Natural killer cell (primary cell): ENCODE measurements at regions not wholly inside any gene's neighbourhood (a gene's known extent, or its start where the extent isn't known, plus 50 kb on each side); places are given as distances from the start of the nearest gene placed in this dataset.
A peak's percentile ranks its signal among the peaks of the same experiment; 100 is the strongest.
"Not testable (repeated sequence)": the region's sequence is repeated elsewhere in the genome, so short reads cannot be mapped to it uniquely, and the experiment has no call there.

ENCODE experiments used
- ATAC-seq, 3 donors: fragments of 150-1000 bp in 2 of 3; fragments of 200-7000 bp in 1 of 3; cut with Tn5 transposase; 1 replicate in 1 of 3; 2 replicates in 2 of 3; pipeline ENCODE4 v1.10.0; 2021; ENCODE audit warnings: mild to moderate bottlenecking in 2 of 3, moderate library complexity in 2 of 3
- DNase-seq, 2 donors: peaks; one replicate each; pipeline versions ENCODE4 v3.0.0 to v3.0.0-alpha.2; 2013 to 2021; ENCODE audit warnings: mixed read lengths in 1 of 2
- H3K27ac ChIP-seq: one replicate; pipeline ENCODE4 v1.5.1; 2013; ENCODE audit warnings: mild to moderate bottlenecking, low read length
- H3K27me3 ChIP-seq: one replicate; pipeline ENCODE4 v1.6.1; 2013; ENCODE audit warnings: low read length; ENCODE audit not compliant: control insufficient read depth, insufficient read depth
- H3K36me3 ChIP-seq: one replicate; pipeline ENCODE4 v1.6.1; 2013; ENCODE audit warnings: low read length; ENCODE audit not compliant: control insufficient read depth, insufficient read depth
- H3K4me1 ChIP-seq: one replicate; pipeline ENCODE4 v1.6.1; 2013; ENCODE audit warnings: low read length; ENCODE audit not compliant: control insufficient read depth, insufficient read depth
- H3K4me3 ChIP-seq: one replicate; pipeline ENCODE4 v1.5.1; 2013; ENCODE audit warnings: low read length
- H3K9me3 ChIP-seq: one replicate; pipeline ENCODE4 v1.6.1; 2013; ENCODE audit warnings: low read length; ENCODE audit not compliant: control insufficient read depth, insufficient read depth
- H3K27ac Mint-ChIP-seq, 2 donors: one replicate each; pipeline ENCODE4 v1.8.0; 2022; ENCODE audit warnings: mild to moderate bottlenecking in 2 of 2, mixed read lengths in 2 of 2, moderate library complexity in 1 of 2
- H3K27me3 Mint-ChIP-seq, 2 donors: one replicate each; pipeline ENCODE4 v1.8.0; 2022; ENCODE audit warnings: low read depth in 2 of 2, mixed read lengths in 2 of 2
- H3K36me3 Mint-ChIP-seq: one replicate; pipeline ENCODE4 v1.8.0; 2022; ENCODE audit warnings: mixed read lengths
- H3K4me1 Mint-ChIP-seq, 2 donors: one replicate each; pipeline ENCODE4 v1.8.0; 2022; ENCODE audit warnings: mixed read lengths in 2 of 2
- H3K4me3 Mint-ChIP-seq: one replicate; pipeline ENCODE4 v1.8.0; 2022; ENCODE audit warnings: mild to moderate bottlenecking, moderate library complexity, mixed read lengths
- H3K9me3 Mint-ChIP-seq, 2 donors: one replicate each; pipeline ENCODE4 v1.8.0; 2022; ENCODE audit warnings: mixed read lengths in 2 of 2
- CTCF ChIP-seq: fragments of 200-600 bp; IDR thresholded peaks from one replicate; pipeline ENCODE4 v1.8.0; 2022; ENCODE audit warnings: antibody characterized with exemption
- WGBS: methylation state at CpG from one replicate; pipeline ENCODE4 v1.1.7; 2013; ENCODE audit warnings: missing lambda C conversion rate; ENCODE audit not compliant: insufficient coverage; 5-methylcytosine and 5-hydroxymethylcytosine counted together
- intact Hi-C: fragments of 100-400 bp; cut with micrococcal nuclease; formaldehyde crosslinking; loops from one replicate; pipeline ENCODE4 v1.14.2; 2022

GRCh38 chr12:131203666-131204415, 250.1 kb downstream of the ADGRD1 start:
- WGBS: 91% methylated on average over 24 of the region's 25 CpGs
- Histone ChIP-seq H3K27ac (no peak overlapping the region), H3K4me1 (no peaks in the 10 kb centered on the region), H3K9me3 (no peaks in the 10 kb centered on the region), H3K27me3 (no peaks in the 10 kb centered on the region), H3K36me3 (no peaks in the 10 kb centered on the region), H3K4me3 (no peak overlapping the region)
- DNase-seq: no peak
- H3K4me3 Mint-ChIP-seq: no peak overlapping the region
- intact Hi-C loops: no loop called here
- H3K4me1 Mint-ChIP-seq: no peaks in the 10 kb centered on the region
- no peak for ATAC-seq
- no peaks in the 10 kb centered on the region for H3K36me3 Mint-ChIP-seq
- H3K9me3 Mint-ChIP-seq: no peaks in the 10 kb centered on the region
- H3K27ac Mint-ChIP-seq: no peak overlapping the region
- no peaks in the 10 kb centered on the region for H3K27me3 Mint-ChIP-seq
- TF ChIP-seq CTCF: no peak

GRCh38 chr12:131204416-131205274, 250.9 kb downstream of the ADGRD1 start:
- no peak overlapping the region for H3K27ac Mint-ChIP-seq
- DNase-seq: peak in 1 of 2 donors; percentile 12
- ATAC-seq: no peak
- TF ChIP-seq CTCF: no peak
- no peaks in the 10 kb centered on the region for H3K9me3 ChIP-seq
- no peaks in the 10 kb centered on the region for H3K27me3 ChIP-seq
- no peaks in the 10 kb centered on the region for H3K36me3 ChIP-seq
- no peak overlapping the region for H3K4me3 Mint-ChIP-seq
- no peaks in the 10 kb centered on the region for H3K9me3 Mint-ChIP-seq
- no peaks in the 10 kb centered on the region for H3K4me1 Mint-ChIP-seq
- H3K36me3 Mint-ChIP-seq: no peaks in the 10 kb centered on the region
- intact Hi-C loops: no loop called here
- no peaks in the 10 kb centered on the region for H3K27me3 Mint-ChIP-seq
- no peaks in the 10 kb centered on the region for H3K4me1 ChIP-seq
- no peak overlapping the region for H3K4me3 ChIP-seq
- WGBS: 87% methylated on average over 17 of the region's 17 CpGs
- H3K27ac ChIP-seq: no peak overlapping the region

- H3K27me3 ChIP-seq, ATAC-seq, intact Hi-C loops, H3K36me3 Mint-ChIP-seq, H3K36me3 ChIP-seq, H3K4me1 ChIP-seq, H3K4me3 ChIP-seq, H3K9me3 Mint-ChIP-seq, H3K4me3 Mint-ChIP-seq, H3K9me3 ChIP-seq, H3K27ac ChIP-seq, H3K4me1 Mint-ChIP-seq, H3K27me3 Mint-ChIP-seq, H3K27ac Mint-ChIP-seq: not testable (repeated sequence)
- 87% methylated on average over 17 of the region's 23 CpGs for WGBS
- peak in 1 of 2 donors; percentile 1 for DNase-seq
Observed at GRCh38 chr12:131205275-131205933, 251.7 kb downstream of the ADGRD1 start.

GRCh38 chr12:131206630-131207299, 253.1 kb downstream of the ADGRD1 start:
- H3K4me1 Mint-ChIP-seq, H3K27me3 ChIP-seq, H3K4me1 ChIP-seq, H3K4me3 Mint-ChIP-seq, H3K9me3 ChIP-seq, intact Hi-C loops, H3K9me3 Mint-ChIP-seq, H3K27ac Mint-ChIP-seq, H3K4me3 ChIP-seq, H3K27me3 Mint-ChIP-seq, H3K36me3 Mint-ChIP-seq, H3K36me3 ChIP-seq, H3K27ac ChIP-seq, ATAC-seq, DNase-seq: not testable (repeated sequence)
- WGBS: 80% methylated on average over 7 of the region's 19 CpGs

- H3K9me3 Mint-ChIP-seq, H3K27me3 Mint-ChIP-seq, H3K36me3 ChIP-seq, H3K4me1 Mint-ChIP-seq, H3K27me3 ChIP-seq, H3K4me1 ChIP-seq, H3K4me3 Mint-ChIP-seq, H3K36me3 Mint-ChIP-seq, H3K4me3 ChIP-seq, H3K27ac Mint-ChIP-seq, intact Hi-C loops, ATAC-seq, DNase-seq, H3K9me3 ChIP-seq, H3K27ac ChIP-seq: not testable (repeated sequence)
- WGBS: 93% methylated on average over 12 of the region's 12 CpGs
Observed at GRCh38 chr12:131207300-131207660, 253.6 kb downstream of the ADGRD1 start.

GRCh38 chr12:131207841-131208240, 254.1 kb downstream of the ADGRD1 start:
- H3K36me3 ChIP-seq, H3K27me3 Mint-ChIP-seq, intact Hi-C loops, H3K9me3 ChIP-seq, H3K4me1 ChIP-seq, H3K36me3 Mint-ChIP-seq, H3K9me3 Mint-ChIP-seq, H3K27ac ChIP-seq, H3K4me1 Mint-ChIP-seq, ATAC-seq, H3K4me3 ChIP-seq, H3K27ac Mint-ChIP-seq, H3K27me3 ChIP-seq, H3K4me3 Mint-ChIP-seq: not testable (repeated sequence)
- 92% methylated on average over 10 of the region's 21 CpGs for WGBS
- peak in 1 of 2 donors; percentile 4 for DNase-seq
